ENCODE measurements at regions not wholly inside any gene's neighbourhood (a gene's known extent, or its start where the extent isn't known, plus 50 kb on each side); places are given as distances from the start of the nearest gene placed in this dataset.

GRCh38 chr11:128235958-128236357 lies 351.4 kb downstream of the ETS1 start:
- TF ChIP-seq CTCF (conservative IDR thresholded peaks at IDR 0.05; ENCODE audit: low read depth in 2 of 2) (no peak), CREB1 (CRISPR knock-in tag; IDR thresholded peaks at IDR 0.05; ENCODE audit: low read depth) (no peak), EZH2phosphoT487 (IDR thresholded peaks at IDR 0.05; ENCODE audit: unreplicated experiment) (no peak), STAT1 (IDR thresholded peaks at IDR 0.05; ENCODE audit: unreplicated experiment) (no peak), POLR2AphosphoS5 (IDR thresholded peaks at IDR 0.05; ENCODE audit: low read depth) (no peak), JUNB (IDR thresholded peaks at IDR 0.05; ENCODE audit: unreplicated experiment) (no peak), NANOG (IDR thresholded peaks at IDR 0.05; ENCODE audit: borderline replicate concordance) (no peak), EZH2 (IDR thresholded peaks at IDR 0.05; ENCODE audit: low read depth, unreplicated experiment) (no peak), REST (IDR thresholded peaks at IDR 0.05; ENCODE audit: unreplicated experiment) (no peak), ETS1 (IDR thresholded peaks at IDR 0.05) (no peak), ZNF331 (CRISPR knock-in tag; IDR thresholded peaks at IDR 0.05; ENCODE audit: low read depth) (no peak)

Data from GM23338 (cell line).